ENCODE measurements at regions not wholly inside any gene's neighbourhood (a gene's known extent, or its start where the extent isn't known, plus 50 kb on each side); places are given as distances from the start of the nearest gene placed in this dataset.

DNA sequence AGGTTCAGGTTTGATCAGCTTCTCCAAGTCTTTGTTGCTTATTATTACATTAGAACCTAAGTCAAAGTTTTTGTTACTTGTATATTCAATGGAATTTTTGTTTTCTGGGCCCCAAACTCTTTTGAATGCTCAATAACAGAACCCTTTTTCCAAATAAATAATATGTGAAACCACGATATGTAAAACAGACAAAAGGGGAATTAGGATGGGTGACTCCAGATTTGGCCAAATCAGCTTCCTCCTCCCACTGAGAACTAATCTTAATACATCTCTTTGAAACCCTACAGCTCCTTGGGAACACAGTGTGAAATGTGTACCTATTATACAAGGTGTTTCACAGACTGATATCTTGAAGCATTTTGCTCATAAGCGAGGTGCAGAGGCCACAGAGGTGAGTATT is 67.0 kb upstream of the TNFSF18 start:
- Histone ChIP-seq H3K9me3 (ENCODE audit: low read depth) (no peaks in the 10 kb centered on the region), H3K4me3 (no peak overlapping the region), H3K4me1 (ENCODE audit: insufficient read depth) (peaks cover 10% of the 10 kb centered on the region), H3K79me2 (no peaks in the 10 kb centered on the region), H3K27ac (no peak overlapping the region), H3K27me3 (no peaks in the 10 kb centered on the region), H3K4me2 (no peak overlapping the region), H3K36me3 (replicated peaks; ENCODE audit: insufficient read depth, low read depth) (no peaks in the 10 kb centered on the region), H4K20me1 (ENCODE audit: insufficient read depth, poor library complexity, severe bottlenecking) (no peaks in the 10 kb centered on the region), H2AFZ (no peak overlapping the region), H3K9me2 (replicated peaks; ENCODE audit: insufficient read depth) (no peaks in the 10 kb centered on the region)
- WGBS (ENCODE audit: low lambda C conversion rate, missing lambda C conversion rate), result 88% methylated on average over 2 of the region's 2 CpGs
- no peak for DNase-seq (ENCODE audit: low spot score)
- TF ChIP-seq, protein P1, sequence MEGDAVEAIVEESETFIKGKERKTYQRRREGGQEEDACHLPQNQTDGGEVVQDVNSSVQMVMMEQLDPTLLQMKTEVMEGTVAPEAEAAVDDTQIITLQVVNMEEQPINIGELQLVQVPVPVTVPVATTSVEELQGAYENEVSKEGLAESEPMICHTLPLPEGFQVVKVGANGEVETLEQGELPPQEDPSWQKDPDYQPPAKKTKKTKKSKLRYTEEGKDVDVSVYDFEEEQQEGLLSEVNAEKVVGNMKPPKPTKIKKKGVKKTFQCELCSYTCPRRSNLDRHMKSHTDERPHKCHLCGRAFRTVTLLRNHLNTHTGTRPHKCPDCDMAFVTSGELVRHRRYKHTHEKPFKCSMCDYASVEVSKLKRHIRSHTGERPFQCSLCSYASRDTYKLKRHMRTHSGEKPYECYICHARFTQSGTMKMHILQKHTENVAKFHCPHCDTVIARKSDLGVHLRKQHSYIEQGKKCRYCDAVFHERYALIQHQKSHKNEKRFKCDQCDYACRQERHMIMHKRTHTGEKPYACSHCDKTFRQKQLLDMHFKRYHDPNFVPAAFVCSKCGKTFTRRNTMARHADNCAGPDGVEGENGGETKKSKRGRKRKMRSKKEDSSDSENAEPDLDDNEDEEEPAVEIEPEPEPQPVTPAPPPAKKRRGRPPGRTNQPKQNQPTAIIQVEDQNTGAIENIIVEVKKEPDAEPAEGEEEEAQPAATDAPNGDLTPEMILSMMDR (IDR thresholded peaks at IDR 0.05; ENCODE audit: poor library complexity), result no peak
- TF ChIP-seq EZH2 (IDR thresholded peaks at IDR 0.05; ENCODE audit: borderline replicate concordance) (no peak), EZH2phosphoT487 (IDR thresholded peaks at IDR 0.05; ENCODE audit: low read depth, severe bottlenecking, unreplicated experiment) (no peak)

DNA sequence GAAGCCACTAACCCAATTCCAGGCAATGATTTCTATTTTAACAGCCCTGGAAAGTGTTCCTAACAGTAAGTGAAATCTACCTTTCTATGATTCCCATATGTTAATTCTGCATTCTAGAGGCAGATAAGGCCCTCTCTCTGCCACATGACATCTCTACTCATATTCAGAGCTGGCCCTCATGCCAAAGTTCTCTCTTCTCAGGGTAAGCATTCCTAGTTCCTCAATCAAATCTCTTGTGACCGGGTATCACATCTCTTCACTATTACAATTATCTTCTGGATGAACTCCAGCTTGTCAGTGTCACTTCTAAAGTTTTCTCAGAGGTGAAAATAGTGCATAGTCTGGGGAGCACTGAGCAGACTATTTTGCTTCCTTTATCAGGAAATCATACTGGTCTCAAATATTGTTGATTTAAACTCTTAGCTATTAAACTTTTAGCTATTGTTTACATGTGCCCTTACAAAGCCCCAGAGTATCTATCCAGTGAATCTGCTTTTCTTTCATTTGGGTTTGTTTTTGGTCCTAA is 66.4 kb upstream of the TNFSF18 start:
- Histone ChIP-seq H3K9me3 (ENCODE audit: low read depth) (no peaks in the 10 kb centered on the region), H3K27ac (no peak overlapping the region), H3K27me3 (no peaks in the 10 kb centered on the region), H3K79me2 (no peaks in the 10 kb centered on the region), H3K36me3 (replicated peaks; ENCODE audit: insufficient read depth, low read depth) (no peaks in the 10 kb centered on the region), H3K4me3 (no peak overlapping the region), H3K9me2 (replicated peaks; ENCODE audit: insufficient read depth) (no peaks in the 10 kb centered on the region), H2AFZ (no peak overlapping the region), H3K4me1 (ENCODE audit: insufficient read depth) (peaks cover 4% of the 10 kb centered on the region), H3K4me2 (no peak overlapping the region), H4K20me1 (ENCODE audit: insufficient read depth, poor library complexity, severe bottlenecking) (no peaks in the 10 kb centered on the region)
- no peak for TF ChIP-seq EZH2phosphoT487 (IDR thresholded peaks at IDR 0.05; ENCODE audit: low read depth, severe bottlenecking, unreplicated experiment)
- TF ChIP-seq, protein P1 (IDR thresholded peaks at IDR 0.05; ENCODE audit: poor library complexity), result no peak
- TF ChIP-seq EZH2 (IDR thresholded peaks at IDR 0.05; ENCODE audit: borderline replicate concordance), result no peak
- no peak for DNase-seq (ENCODE audit: low spot score)
- 75% methylated on average over 1 of the region's 1 CpG for WGBS (ENCODE audit: low lambda C conversion rate, missing lambda C conversion rate)

DNA sequence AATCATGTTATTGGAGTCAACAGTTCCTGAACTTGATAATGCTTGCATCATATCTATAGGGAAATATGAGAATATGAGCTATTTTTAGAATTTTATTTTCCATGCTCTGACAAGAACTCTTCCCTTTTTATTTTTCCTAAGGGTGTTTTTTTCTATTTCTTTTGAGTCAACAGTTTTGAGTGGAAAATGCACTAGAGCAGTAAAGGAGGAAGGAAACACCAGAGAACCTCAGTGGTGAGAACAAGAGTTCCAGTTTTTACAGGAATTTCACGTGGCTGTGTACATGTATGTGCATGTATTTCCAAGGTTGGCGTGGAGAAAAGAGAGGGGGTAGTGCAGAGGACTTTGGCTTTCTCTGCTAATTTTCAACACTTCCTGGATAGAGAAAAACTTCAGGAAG is 63.6 kb upstream of the TNFSF18 start:
- no peak overlapping the region for H3K4me3 ChIP-seq
- H3K4me2 ChIP-seq, result no peak overlapping the region
- H3K4me1 ChIP-seq (ENCODE audit: insufficient read depth), result no peaks in the 10 kb centered on the region
- H3K27ac ChIP-seq, result no peak overlapping the region
- H2AFZ ChIP-seq, result no peak overlapping the region
- H3K36me3 ChIP-seq (replicated peaks; ENCODE audit: insufficient read depth, low read depth), result no peaks in the 10 kb centered on the region
- H3K27me3 ChIP-seq, result no peaks in the 10 kb centered on the region
- TF ChIP-seq, protein P1 (IDR thresholded peaks at IDR 0.05; ENCODE audit: poor library complexity), result no peak
- TF ChIP-seq EZH2phosphoT487 (IDR thresholded peaks at IDR 0.05; ENCODE audit: low read depth, severe bottlenecking, unreplicated experiment) (no peak), EZH2 (IDR thresholded peaks at IDR 0.05; ENCODE audit: borderline replicate concordance) (no peak)
- no peaks in the 10 kb centered on the region for H3K9me3 ChIP-seq (ENCODE audit: low read depth)
- no peak for DNase-seq (ENCODE audit: low spot score)
- H3K9me2 ChIP-seq (replicated peaks; ENCODE audit: insufficient read depth), result no peaks in the 10 kb centered on the region
- 84% methylated on average over 2 of the region's 2 CpGs for WGBS (ENCODE audit: low lambda C conversion rate, missing lambda C conversion rate)
- H3K79me2 ChIP-seq, result no peaks in the 10 kb centered on the region
- H4K20me1 ChIP-seq (ENCODE audit: insufficient read depth, poor library complexity, severe bottlenecking), result no peaks in the 10 kb centered on the region
